Liver (tissue), 8 donors: ENCODE measurements at regions not wholly inside any gene's neighbourhood (a gene's known extent, or its start where the extent isn't known, plus 50 kb on each side); places are given as distances from the start of the nearest gene placed in this dataset.

ENCODE experiments used
- DNase-seq: peaks from one replicate; pipeline ENCODE4 v3.0.0-alpha.2; 2017; ENCODE audit warnings: low spot score
- H3K27ac ChIP-seq, 2 donors: one replicate each; pipeline ENCODE4 v1.7.0; 2013; ENCODE audit warnings: inconsistent platforms in 2 of 2, low read length in 2 of 2, control low read depth in 1 of 2, low read depth in 1 of 2, mild to moderate bottlenecking in 1 of 2
- H3K27me3 ChIP-seq, 4 donors: one replicate each; pipeline versions ENCODE4 v1.6.1 to v1.7.0; 2013; ENCODE audit warnings: low read length in 3 of 4, inconsistent platforms in 1 of 4, mild to moderate bottlenecking in 1 of 4, moderate library complexity in 1 of 4; ENCODE audit not compliant: control insufficient read depth in 4 of 4, insufficient read depth in 4 of 4
- H3K36me3 ChIP-seq, 4 donors: one replicate each; pipeline versions ENCODE4 v1.6.1 to v1.7.0; 2013; ENCODE audit warnings: low read length in 3 of 4, mild to moderate bottlenecking in 3 of 4, low read depth in 1 of 4, moderate library complexity in 1 of 4; ENCODE audit not compliant: control insufficient read depth in 4 of 4, insufficient read depth in 3 of 4
- H3K4me1 ChIP-seq, 4 donors: one replicate each; pipeline versions ENCODE4 v1.6.1 to v1.7.0; 2013; ENCODE audit warnings: low read length in 3 of 4, mild to moderate bottlenecking in 3 of 4, moderate library complexity in 1 of 4; ENCODE audit not compliant: control insufficient read depth in 4 of 4, insufficient read depth in 4 of 4
- H3K4me3 ChIP-seq, 3 donors: one replicate each; pipeline versions ENCODE4 v1.6.1 to v1.7.0; 2013; ENCODE audit warnings: low read length in 3 of 3, control low read depth in 1 of 3, low read depth in 1 of 3, mild to moderate bottlenecking in 1 of 3
- H3K9ac ChIP-seq, 2 donors: one replicate each; pipeline ENCODE4 v1.7.0; 2013; ENCODE audit warnings: low read length in 2 of 2, mild to moderate bottlenecking in 2 of 2, moderate library complexity in 2 of 2, control low read depth in 1 of 2, low read depth in 1 of 2
- H3K9me3 ChIP-seq, 4 donors: one replicate each; pipeline versions ENCODE4 v1.6.1 to v1.7.0; 2013; ENCODE audit warnings: low read length in 3 of 4; ENCODE audit not compliant: control insufficient read depth in 4 of 4
- ATF3 ChIP-seq: IDR thresholded peaks from 2 replicates; pipeline ENCODE4 v1.6.1; 2016; ENCODE audit warnings: antibody characterized with exemption
- CTCF ChIP-seq: fragments of 150-350 bp; IDR thresholded peaks from 2 replicates; pipeline ENCODE4 v1.5.1; 2017; ENCODE audit warnings: improper control_type of control experiment, low read depth, low read length; ENCODE audit not compliant: missing input control
- EGR1 ChIP-seq, 2 donors: IDR thresholded peaks; 2 replicates each; pipeline ENCODE4 v1.6.1; 2016 to 2018; ENCODE audit warnings: antibody characterized with exemption in 2 of 2, low read depth in 2 of 2
- FOXA1 ChIP-seq: IDR thresholded peaks from 2 replicates; pipeline ENCODE4 v1.6.1; 2016; ENCODE audit warnings: antibody characterized with exemption
- FOXA2 ChIP-seq: IDR thresholded peaks from 2 replicates; pipeline ENCODE4 v1.6.1; 2016; ENCODE audit warnings: antibody characterized with exemption
- GABPA ChIP-seq, 2 donors: IDR thresholded peaks in 1 of 2; conservative IDR thresholded peaks in 1 of 2; 2 replicates each; pipeline ENCODE4 v1.6.1; 2016; ENCODE audit warnings: antibody characterized with exemption in 2 of 2, mild to moderate bottlenecking in 1 of 2, moderate library complexity in 1 of 2
- HNF4A ChIP-seq, 2 donors: conservative IDR thresholded peaks; 2 replicates each; pipeline ENCODE4 v1.6.1; 2016; ENCODE audit warnings: antibody characterized with exemption in 2 of 2, mild to moderate bottlenecking in 2 of 2
- HNF4G ChIP-seq: IDR thresholded peaks from 2 replicates; pipeline ENCODE4 v1.6.1; 2016; ENCODE audit warnings: antibody characterized with exemption
- JUND ChIP-seq, 2 donors: IDR thresholded peaks; 2 replicates each; pipeline ENCODE4 v1.6.1; 2016; ENCODE audit warnings: antibody characterized with exemption in 2 of 2
- MAX ChIP-seq: IDR thresholded peaks from 2 replicates; pipeline ENCODE4 v1.6.1; 2016; ENCODE audit warnings: antibody characterized with exemption
- NR2F2 ChIP-seq: IDR thresholded peaks from 2 replicates; pipeline ENCODE4 v1.6.1; 2016; ENCODE audit warnings: antibody characterized with exemption
- RAD21 ChIP-seq, 2 donors: IDR thresholded peaks; 2 replicates each; pipeline ENCODE4 v1.6.1; 2016; ENCODE audit warnings: antibody characterized with exemption in 2 of 2, mild to moderate bottlenecking in 2 of 2
- REST ChIP-seq: IDR thresholded peaks from 2 replicates; pipeline ENCODE4 v1.6.1; 2016; ENCODE audit warnings: antibody characterized with exemption, mild to moderate bottlenecking
- RXRA ChIP-seq, 2 donors: IDR thresholded peaks; 2 replicates each; pipeline ENCODE4 v1.6.1; 2017 to 2018; ENCODE audit warnings: antibody characterized with exemption in 2 of 2, mild to moderate bottlenecking in 1 of 2
- SP1 ChIP-seq: IDR thresholded peaks from 2 replicates; pipeline ENCODE4 v1.6.1; 2018; ENCODE audit warnings: antibody characterized with exemption, mild to moderate bottlenecking
- TAF1 ChIP-seq: conservative IDR thresholded peaks from 2 replicates; pipeline ENCODE4 v1.6.1; 2016; ENCODE audit warnings: antibody characterized with exemption, mild to moderate bottlenecking
- YY1 ChIP-seq: IDR thresholded peaks from 2 replicates; pipeline ENCODE4 v1.6.1; 2016; ENCODE audit warnings: antibody characterized with exemption, mild to moderate bottlenecking
- ZBTB33 ChIP-seq: IDR thresholded peaks from 2 replicates; pipeline ENCODE4 v1.6.1; 2016; ENCODE audit warnings: antibody characterized with exemption
- WGBS: extraction: QIAGEN DNeasy Blood & Tissue Kit; methylation state at CpG from one replicate; pipeline ENCODE4 v1.1.7; 2013; 5-methylcytosine and 5-hydroxymethylcytosine counted together
- donor health status: healthy.
- donor health status: healthy.
- donor health status: healthy.
- donor health status: healthy.
- donor health status: healthy.

- Histone ChIP-seq H3K27ac (no peak overlapping the region), H3K4me3 (no peak overlapping the region), H3K27me3 (no peaks in the 10 kb centered on the region), H3K9me3 (no peaks in the 10 kb centered on the region), H3K36me3 (no peaks in the 10 kb centered on the region), H3K4me1 (no peaks in the 10 kb centered on the region), H3K9ac (no peak overlapping the region)
- DNase-seq = no peak
- 97% methylated on average over 1 of the region's 1 CpG for WGBS
- TF ChIP-seq ZBTB33 (no peak), TAF1 (no peak), NR2F2 (no peak), GABPA (IDR thresholded peaks at IDR 0.05 in 1 of 2, conservative IDR thresholded peaks at IDR 0.05 in 1 of 2) (no peak), YY1 (no peak), RAD21 (IDR thresholded peaks at IDR 0.05) (no peak), HNF4A (conservative IDR thresholded peaks at IDR 0.05) (no peak), JUND (IDR thresholded peaks at IDR 0.05) (no peak), CTCF (no peak), FOXA2 (no peak), SP1 (no peak), RXRA (IDR thresholded peaks at IDR 0.05) (no peak), REST (no peak), HNF4G (no peak), FOXA1 (no peak), EGR1 (IDR thresholded peaks at IDR 0.05; ENCODE audit: low read depth in 2 of 2) (no peak), ATF3 (no peak), MAX (no peak)
These were observed 555.0 kb upstream of the CHAC2 start for GRCh38 chr2:53212576-53212975.
